ENCODE measurements at regions not wholly inside any gene's neighbourhood (a gene's known extent, or its start where the extent isn't known, plus 50 kb on each side); places are given as distances from the start of the nearest gene placed in this dataset.

- Histone ChIP-seq H3K9me3 (no peaks in the 10 kb centered on the region), H3K36me3 (no peaks in the 10 kb centered on the region), H3K4me3 (no peak overlapping the region), H3K27me3 (no peaks in the 10 kb centered on the region), H3K4me1 (ENCODE audit: insufficient read depth) (no peaks in the 10 kb centered on the region), H3K27ac (no peak overlapping the region)
- 95 to 97% (median 96%) methylated on average over 4 of the region's 4 CpGs for WGBS, 3 donors
- TF ChIP-seq EP300 (IDR thresholded peaks at IDR 0.05) (no peak), CTCF (IDR thresholded peaks at IDR 0.05) (no peak), POLR2A (IDR thresholded peaks at IDR 0.05) (no peak)
- DNase-seq = no peak
- intact Hi-C loops (cut with DNase I) = no loop called here
These were observed 190.6 kb upstream of the PLET1 start for GRCh38 chr11:112451250-112451649.

- TF ChIP-seq POLR2A (IDR thresholded peaks at IDR 0.05) = no peak
- TF ChIP-seq CTCF (IDR thresholded peaks at IDR 0.05) = peak in 1 of 3 donors; percentile 7
- no peak for TF ChIP-seq EP300 (IDR thresholded peaks at IDR 0.05)
- no peak overlapping the region for H3K4me3 ChIP-seq
- H3K9me3 ChIP-seq = no peaks in the 10 kb centered on the region
- H3K4me1 ChIP-seq (ENCODE audit: insufficient read depth) = no peaks in the 10 kb centered on the region
- H3K36me3 ChIP-seq = no peaks in the 10 kb centered on the region
- intact Hi-C loops (cut with DNase I) = no loop called here
- DNase-seq = peak in 2 of 5 donors; percentile 13 to 38
- 88 to 91% (median 89%) methylated on average over 4 of the region's 4 CpGs for WGBS, 3 donors
- H3K27me3 ChIP-seq = no peaks in the 10 kb centered on the region
- H3K27ac ChIP-seq = no peak overlapping the region
These were observed 193.2 kb upstream of the PLET1 start for GRCh38 chr11:112453601-112454577.

GRCh38 chr11:112454841-112455240, 194.2 kb upstream of the PLET1 start:
- H3K4me1 ChIP-seq (ENCODE audit: insufficient read depth) = no peaks in the 10 kb centered on the region
- 91 to 95% (median 91%) methylated on average over 4 of the region's 4 CpGs for WGBS, 3 donors
- TF ChIP-seq CTCF (IDR thresholded peaks at IDR 0.05) (no peak), POLR2A (IDR thresholded peaks at IDR 0.05) (no peak), EP300 (IDR thresholded peaks at IDR 0.05) (no peak)
- no peak overlapping the region for H3K4me3 ChIP-seq
- no peaks in the 10 kb centered on the region for H3K27me3 ChIP-seq
- intact Hi-C loops (cut with DNase I) = no loop called here
- H3K9me3 ChIP-seq = no peaks in the 10 kb centered on the region
- H3K36me3 ChIP-seq = no peaks in the 10 kb centered on the region
- DNase-seq = no peak
- no peak overlapping the region for H3K27ac ChIP-seq

GRCh38 chr11:112455791-112456190, 195.1 kb upstream of the PLET1 start:
- 77 to 88% (median 79%) methylated on average over 1 of the region's 1 CpG for WGBS, 3 donors
- no peaks in the 10 kb centered on the region for H3K27me3 ChIP-seq

More at GRCh38 chr11:112455791-112456190, 195.1 kb upstream of the PLET1 start:
- Histone ChIP-seq H3K27ac (no peak overlapping the region), H3K4me3 (no peak overlapping the region), H3K9me3 (no peaks in the 10 kb centered on the region), H3K36me3 (no peaks in the 10 kb centered on the region), H3K4me1 (ENCODE audit: insufficient read depth) (no peaks in the 10 kb centered on the region)
- intact Hi-C loops (cut with DNase I) = no loop called here
- no peak for DNase-seq
- TF ChIP-seq CTCF (IDR thresholded peaks at IDR 0.05) = no peak
- no peak for TF ChIP-seq POLR2A (IDR thresholded peaks at IDR 0.05)
- TF ChIP-seq EP300 (IDR thresholded peaks at IDR 0.05) = no peak

All from ovary (tissue), 7 donors.